SK-N-MC (cell line): ENCODE measurements at regions not wholly inside any gene's neighbourhood (a gene's known extent, or its start where the extent isn't known, plus 50 kb on each side); places are given as distances from the start of the nearest gene placed in this dataset.

Experiments
- DNase-seq: peaks from one replicate; pipeline ENCODE4 v3.0.0-alpha.2; 2011; ENCODE audit warnings: low read depth, low spot score
- H3K27ac ChIP-seq: fragments of 200-600 bp; sonication (generic); 2 replicates; pipeline ENCODE4 v1.5.1; 2016; ENCODE audit warnings: mixed run types
- H3K36me3 ChIP-seq: fragments of 200-600 bp; sonication (generic); 2 replicates; pipeline ENCODE4 v1.6.1; 2017; ENCODE audit warnings: antibody characterized with exemption, low read length, mixed read lengths; ENCODE audit not compliant: insufficient read depth
- H3K4me3 ChIP-seq: fragments of 200-600 bp; sonication (generic); 2 replicates; pipeline ENCODE4 v1.5.1; 2016
- H3K9ac ChIP-seq: fragments of 200-600 bp; sonication (generic); 2 replicates; pipeline ENCODE4 v1.8.0; 2017; ENCODE audit warnings: mixed run types, mixed read lengths; ENCODE audit not compliant: insufficient read length
- H3K9me3 ChIP-seq: fragments of 200-600 bp; sonication (generic); 2 replicates; pipeline ENCODE4 v1.6.1; 2017; ENCODE audit warnings: low read depth, mild to moderate bottlenecking, antibody characterized with exemption, low read length, moderate library complexity, mixed read lengths
- EZH2 ChIP-seq: fragments of 200-600 bp; sonication (generic); IDR thresholded peaks from one replicate; pipeline ENCODE4 v1.6.1; 2017; ENCODE audit warnings: antibody characterized with exemption
- FOXP2 ChIP-seq: optimal IDR thresholded peaks from 2 replicates; pipeline ENCODE3; 2011; ENCODE audit warnings: mild to moderate bottlenecking, moderate library complexity; ENCODE audit not compliant: insufficient read depth; ENCODE audit errors: extremely low read length, control extremely low read depth
- POLR2AphosphoS5 ChIP-seq: IDR thresholded peaks from 2 replicates; pipeline ENCODE4 v1.6.1; 2012; ENCODE audit warnings: mild to moderate bottlenecking, low read depth, low read length, borderline replicate concordance

DNA sequence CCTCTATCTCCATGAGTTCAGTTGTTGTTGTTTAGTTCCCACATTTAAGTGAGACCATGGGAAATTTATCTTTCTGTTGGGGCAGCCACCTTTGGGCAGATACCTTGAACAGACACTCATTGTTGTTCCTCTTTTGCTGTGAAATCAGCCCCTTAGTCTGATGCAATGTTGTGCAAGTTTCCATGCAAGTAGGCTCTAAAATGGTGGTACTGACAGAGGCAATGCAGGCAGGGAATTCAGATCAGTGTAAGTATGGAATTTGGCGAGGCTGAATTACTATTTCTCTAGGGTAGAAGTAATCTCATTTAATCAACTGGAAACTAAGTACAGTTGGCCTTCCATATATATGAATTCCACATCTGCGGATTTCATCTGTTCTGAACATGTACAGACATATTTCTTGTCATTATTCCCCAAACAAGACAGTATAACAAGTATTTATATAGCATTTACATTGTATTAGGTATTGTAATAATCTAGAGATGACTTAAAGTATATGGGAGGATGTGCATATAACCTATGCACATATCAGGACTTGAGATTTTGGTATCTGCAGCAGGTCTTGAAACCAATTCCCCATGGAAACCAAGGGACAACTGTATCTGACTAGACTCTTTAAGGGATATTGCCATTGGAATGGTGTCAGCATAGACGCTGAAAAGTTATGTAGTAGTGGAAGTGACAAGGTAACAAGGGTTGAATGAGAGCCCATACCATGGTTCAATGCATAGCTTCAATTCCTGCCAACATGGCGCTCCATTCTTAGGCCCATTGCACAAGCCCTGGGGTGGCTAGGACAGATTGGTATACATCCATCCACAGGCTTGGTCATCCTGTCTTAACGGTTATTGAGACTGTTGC is 281.5 kb upstream of the HTR2A start:
- TF ChIP-seq FOXP2 (no peak), POLR2AphosphoS5 (no peak), EZH2 (no peak)
- Histone ChIP-seq H3K27ac (no peak overlapping the region), H3K4me3 (no peak overlapping the region), H3K9me3 (no peaks in the 10 kb centered on the region), H3K9ac (no peak overlapping the region), H3K36me3 (no peaks in the 10 kb centered on the region)
- DNase-seq: no peak

DNA sequence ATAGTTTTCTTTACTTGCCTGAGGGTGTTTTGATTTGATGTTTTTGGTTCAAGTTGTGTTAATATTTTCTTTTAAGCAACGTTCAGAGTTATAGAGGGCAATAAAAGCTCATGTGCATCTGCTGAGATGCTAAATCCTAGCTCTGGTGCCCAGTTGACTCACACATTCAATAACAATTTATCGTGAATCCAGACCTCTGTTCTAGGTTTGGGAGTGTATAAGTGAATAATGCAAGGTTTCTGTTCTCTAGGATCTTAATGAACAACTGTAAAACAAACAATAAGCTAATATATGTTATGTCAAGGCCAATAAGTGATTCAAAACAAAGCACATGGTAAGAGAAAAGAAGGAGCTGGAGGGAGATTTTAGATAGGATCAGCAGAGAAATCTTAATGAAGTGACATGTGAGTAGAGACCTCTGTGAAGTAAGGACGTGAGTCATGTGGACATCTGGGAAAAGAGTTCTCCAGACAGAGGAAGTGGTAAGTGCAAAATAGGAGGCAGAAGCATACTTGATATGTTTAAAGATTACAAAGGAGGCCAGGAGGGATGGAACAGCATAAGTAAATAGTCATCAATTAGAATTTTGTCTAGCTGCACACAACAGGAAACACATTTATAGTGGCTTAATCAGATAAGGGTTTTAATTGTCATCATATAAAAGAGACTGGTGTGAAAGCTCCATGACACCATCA is 278.5 kb upstream of the HTR2A start:
- H3K27ac ChIP-seq: no peak overlapping the region
- no peak for TF ChIP-seq POLR2AphosphoS5
- H3K9me3 ChIP-seq: no peaks in the 10 kb centered on the region
- no peak overlapping the region for H3K9ac ChIP-seq
- H3K4me3 ChIP-seq: no peak overlapping the region
- no peaks in the 10 kb centered on the region for H3K36me3 ChIP-seq
- no peak for DNase-seq

GRCh38 chr13:47170971-47171370 is 274.1 kb upstream of the HTR2A start:
- TF ChIP-seq EZH2: no peak
- no peak for TF ChIP-seq FOXP2
- no peak for TF ChIP-seq POLR2AphosphoS5
- no peak for DNase-seq
- Histone ChIP-seq H3K4me3 (no peak overlapping the region), H3K9me3 (no peaks in the 10 kb centered on the region), H3K27ac (no peak overlapping the region), H3K9ac (no peak overlapping the region), H3K36me3 (no peaks in the 10 kb centered on the region)

DNA sequence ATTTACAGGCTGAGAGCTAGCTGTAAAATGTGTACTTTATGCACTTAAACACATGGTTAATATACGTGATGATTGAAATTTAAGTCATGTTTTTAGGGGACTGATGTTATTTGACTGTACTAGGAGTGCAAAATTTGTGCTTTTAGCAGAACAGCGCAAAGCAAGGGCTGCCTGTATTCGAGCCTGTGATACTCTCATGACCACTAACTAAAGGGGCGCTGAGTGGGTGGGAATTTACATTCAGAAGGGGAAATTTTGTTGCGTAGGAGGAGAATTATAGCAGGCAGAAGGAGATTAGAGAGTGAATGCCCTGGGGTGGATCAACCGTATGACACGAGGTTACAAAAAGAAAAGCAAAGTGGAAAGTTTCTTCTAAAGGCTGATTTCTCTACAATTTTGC is 271.8 kb upstream of the HTR2A start:
- H3K4me3 ChIP-seq: no peak overlapping the region
- no peak overlapping the region for H3K27ac ChIP-seq
- no peak overlapping the region for H3K9ac ChIP-seq
- H3K9me3 ChIP-seq: no peaks in the 10 kb centered on the region
- TF ChIP-seq FOXP2: no peak
- TF ChIP-seq EZH2: no peak
- TF ChIP-seq POLR2AphosphoS5: no peak
- no peak for DNase-seq
- no peaks in the 10 kb centered on the region for H3K36me3 ChIP-seq

DNA sequence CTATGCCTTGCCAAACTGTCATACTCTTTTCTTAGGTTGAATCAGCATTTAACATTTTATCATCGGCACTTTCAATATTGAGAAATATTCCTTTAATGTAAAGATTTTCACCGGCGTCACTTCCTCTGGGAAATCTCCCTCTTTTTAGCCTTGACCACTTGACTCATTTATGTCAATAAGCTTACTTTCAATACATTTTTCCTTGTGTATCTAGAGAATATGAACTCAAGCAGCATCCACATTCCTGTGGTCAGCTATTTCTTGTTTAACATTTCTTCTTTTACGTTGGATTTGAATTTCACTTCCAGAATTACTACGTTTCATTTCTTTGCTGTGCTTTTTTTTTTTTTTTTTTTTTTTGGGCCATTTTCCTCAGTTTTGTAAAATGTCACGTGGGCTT is 271.2 kb upstream of the HTR2A start:
- Histone ChIP-seq H3K27ac (no peak overlapping the region), H3K9ac (no peak overlapping the region), H3K9me3 (no peaks in the 10 kb centered on the region), H3K36me3 (no peaks in the 10 kb centered on the region), H3K4me3 (no peak overlapping the region)
- no peak for DNase-seq
- TF ChIP-seq FOXP2: no peak
- TF ChIP-seq POLR2AphosphoS5: no peak
- TF ChIP-seq EZH2: no peak

- no peak overlapping the region for H3K4me3 ChIP-seq
- no peak overlapping the region for H3K9ac ChIP-seq
- no peak overlapping the region for H3K27ac ChIP-seq
- TF ChIP-seq EZH2: no peak
- TF ChIP-seq FOXP2: no peak
- TF ChIP-seq POLR2AphosphoS5: no peak
- no peak for DNase-seq
- no peaks in the 10 kb centered on the region for H3K36me3 ChIP-seq
- H3K9me3 ChIP-seq: no peaks in the 10 kb centered on the region
Measured at GRCh38 chr13:47166336-47166735, 269.5 kb upstream of the HTR2A start.

GRCh38 chr13:47159853-47160550 is 263.1 kb upstream of the HTR2A start:
- no peak for TF ChIP-seq EZH2
- no peak for TF ChIP-seq POLR2AphosphoS5
- TF ChIP-seq FOXP2: no peak
- no peak overlapping the region for H3K27ac ChIP-seq
- no peak overlapping the region for H3K9ac ChIP-seq
- H3K9me3 ChIP-seq: no peaks in the 10 kb centered on the region
- H3K4me3 ChIP-seq: no peak overlapping the region
- H3K36me3 ChIP-seq: no peaks in the 10 kb centered on the region
- no peak for DNase-seq

DNA sequence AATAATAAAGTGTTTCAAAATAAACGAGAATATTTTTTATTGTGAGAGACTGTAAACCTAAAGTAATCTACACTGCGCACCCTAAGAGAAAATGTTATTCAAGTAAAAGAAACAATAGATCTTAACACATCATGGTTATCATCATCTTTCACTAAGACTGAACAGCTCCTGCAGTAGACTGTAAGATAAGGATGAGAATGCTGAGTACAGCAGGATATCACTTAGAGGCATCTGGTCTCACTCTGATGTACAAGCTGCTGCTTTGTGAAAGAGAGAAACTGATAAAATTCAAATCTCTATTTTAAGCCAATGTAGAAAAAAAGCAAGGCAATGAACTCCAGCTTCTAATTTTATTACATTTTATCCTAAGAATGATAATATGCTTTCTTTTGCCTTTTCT is 261.7 kb upstream of the HTR2A start:
- no peak for TF ChIP-seq POLR2AphosphoS5
- no peak for TF ChIP-seq EZH2
- DNase-seq: no peak
- Histone ChIP-seq H3K36me3 (no peaks in the 10 kb centered on the region), H3K9ac (no peak overlapping the region), H3K27ac (no peak overlapping the region), H3K4me3 (no peak overlapping the region), H3K9me3 (no peaks in the 10 kb centered on the region)
